Cardiac septum (tissue), 1 donor: ENCODE measurements at regions not wholly inside any gene's neighbourhood (a gene's known extent, or its start where the extent isn't known, plus 50 kb on each side); places are given as distances from the start of the nearest gene placed in this dataset.

Source experiments
- DNase-seq: peaks from one replicate; pipeline ENCODE4 v3.0.0-alpha.2; 2020; ENCODE audit warnings: low spot score
- intact Hi-C: fragments of 100-400 bp; cut with DNase I; formaldehyde crosslinking; loops from one replicate; pipeline ENCODE4 v1.14.0; 2022
- donor health status: DM: no; HTN: no; CAD: no.

- intact Hi-C loops: no loop called here
Observed at GRCh38 chr19:31976775-31977536, 368.5 kb upstream of the ZNF507 start.

DNA sequence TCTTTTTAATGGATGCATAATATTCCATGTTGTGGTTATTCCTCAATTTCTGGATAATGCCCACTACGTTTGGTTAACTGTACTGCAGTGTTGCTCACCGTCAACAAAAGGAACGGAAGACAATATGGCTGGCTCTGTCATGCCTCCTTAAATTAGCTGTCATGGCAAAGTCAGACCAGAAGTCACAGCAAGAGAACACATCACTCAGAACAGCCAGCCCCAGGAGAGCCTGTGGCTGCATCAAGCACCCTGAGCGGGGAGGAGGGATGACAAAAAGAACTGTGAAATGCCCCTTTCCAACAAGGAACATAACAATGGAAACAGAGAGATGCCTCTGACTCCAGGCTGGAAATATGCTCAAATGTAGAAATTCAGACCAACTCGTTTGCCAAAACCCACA is 366.0 kb upstream of the ZNF507 start:
- intact Hi-C loops: no loop called here

More at GRCh38 chr19:31976775-31977536, 368.5 kb upstream of the ZNF507 start:
- no peak for DNase-seq

GRCh38 chr19:31979949-31980670 is 365.3 kb upstream of the ZNF507 start:
- no peak for DNase-seq
- intact Hi-C loops: no loop called here

More for the DNA sequence above, 366.0 kb upstream of the ZNF507 start:
- peak; percentile 27 for DNase-seq

DNA sequence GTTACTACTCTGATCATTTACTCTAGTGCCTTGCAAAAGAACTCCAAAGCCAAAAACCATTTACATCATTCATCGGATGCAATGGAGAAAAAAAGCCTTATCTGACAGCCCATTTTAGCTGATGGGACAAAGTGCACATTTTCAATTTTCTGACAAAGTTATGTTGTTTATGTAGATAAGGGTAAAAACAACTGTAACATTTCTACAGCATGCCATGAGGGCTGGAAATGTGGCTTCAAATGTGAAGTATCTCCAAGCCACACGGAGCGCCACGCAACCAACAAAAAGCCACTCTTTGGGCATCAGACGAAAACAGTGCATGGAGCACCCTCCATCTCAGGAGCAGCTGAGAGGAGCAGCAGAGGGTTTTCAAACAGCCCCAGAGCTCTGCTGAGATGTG is 364.6 kb upstream of the ZNF507 start:
- intact Hi-C loops: no loop called here
- DNase-seq: no peak

- intact Hi-C loops: no loop called here
- DNase-seq: no peak
Observed at GRCh38 chr19:31981545-31981944, 363.9 kb upstream of the ZNF507 start.

GRCh38 chr19:31983647-31984046 is 361.8 kb upstream of the ZNF507 start:
- intact Hi-C loops: no loop called here

DNA sequence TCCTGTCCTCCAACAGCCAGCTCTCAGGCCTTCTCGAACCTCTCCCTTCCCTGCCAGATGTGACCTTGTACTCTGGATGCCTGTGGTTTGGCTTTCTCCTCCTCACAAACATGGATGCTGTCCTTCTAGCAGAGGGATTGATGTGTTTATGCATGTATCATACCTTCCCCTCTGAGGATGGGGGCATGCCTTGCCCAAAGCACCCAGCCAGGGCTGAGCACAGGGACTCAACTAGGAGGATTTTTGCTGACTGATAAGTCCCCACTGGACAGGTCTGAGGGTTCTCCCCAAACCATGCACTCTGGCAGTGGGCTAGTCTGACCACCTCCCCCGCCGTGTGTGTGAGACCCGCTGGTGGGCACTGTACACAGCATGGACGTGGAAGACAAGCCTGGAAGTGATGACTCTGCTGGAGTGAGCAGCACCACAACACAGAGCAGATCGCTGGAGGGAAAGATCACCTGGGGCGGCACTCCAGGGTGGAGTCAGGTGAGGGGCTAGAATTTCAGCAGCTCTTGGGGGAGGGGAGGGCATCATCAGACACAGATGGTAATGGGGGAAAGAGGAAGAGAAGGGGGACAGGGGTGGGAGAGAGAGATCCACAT is 360.3 kb upstream of the ZNF507 start:
- intact Hi-C loops: no loop called here
- no peak for DNase-seq

More at GRCh38 chr19:31983647-31984046, 361.8 kb upstream of the ZNF507 start:
- no peak for DNase-seq

DNA sequence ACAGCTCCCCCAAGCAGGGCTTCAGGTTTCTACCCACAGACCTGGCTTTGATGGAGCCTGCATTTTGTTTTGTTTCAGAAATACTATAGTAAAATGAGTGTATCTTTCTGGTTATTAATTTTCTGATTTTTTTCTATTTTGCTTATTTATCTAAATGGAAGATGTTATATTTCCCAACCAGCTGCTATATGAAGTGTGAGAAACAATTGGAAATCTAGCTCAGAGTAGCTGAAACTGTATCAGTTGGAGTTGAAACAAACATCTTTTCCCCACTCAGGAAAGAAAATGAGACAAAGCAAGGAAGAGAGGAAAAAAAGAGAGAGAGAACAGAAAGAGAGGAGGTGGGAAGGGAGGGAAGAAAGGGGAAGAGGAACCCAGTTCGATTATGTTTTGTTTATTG is 358.5 kb upstream of the ZNF507 start:
- no peak for DNase-seq
- intact Hi-C loops: no loop called here

DNA sequence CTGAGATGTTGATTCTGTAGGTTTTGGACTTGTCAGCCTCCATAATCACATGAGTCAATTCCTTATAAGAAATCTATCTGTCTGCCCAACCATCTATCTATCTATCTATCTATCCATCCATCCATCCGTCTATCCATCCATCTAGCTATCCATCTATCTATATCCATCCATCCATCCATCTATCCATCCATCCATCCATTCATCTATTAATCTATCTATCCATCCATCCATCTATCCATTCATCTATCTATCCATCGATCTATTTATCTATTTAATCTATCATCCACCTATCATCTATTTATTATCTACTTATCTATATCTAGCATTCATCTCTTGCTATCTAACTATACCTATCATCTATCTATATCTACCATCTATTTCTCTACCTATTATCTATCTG is 357.2 kb upstream of the ZNF507 start:
- intact Hi-C loops: no loop called here
- no peak for DNase-seq

DNA sequence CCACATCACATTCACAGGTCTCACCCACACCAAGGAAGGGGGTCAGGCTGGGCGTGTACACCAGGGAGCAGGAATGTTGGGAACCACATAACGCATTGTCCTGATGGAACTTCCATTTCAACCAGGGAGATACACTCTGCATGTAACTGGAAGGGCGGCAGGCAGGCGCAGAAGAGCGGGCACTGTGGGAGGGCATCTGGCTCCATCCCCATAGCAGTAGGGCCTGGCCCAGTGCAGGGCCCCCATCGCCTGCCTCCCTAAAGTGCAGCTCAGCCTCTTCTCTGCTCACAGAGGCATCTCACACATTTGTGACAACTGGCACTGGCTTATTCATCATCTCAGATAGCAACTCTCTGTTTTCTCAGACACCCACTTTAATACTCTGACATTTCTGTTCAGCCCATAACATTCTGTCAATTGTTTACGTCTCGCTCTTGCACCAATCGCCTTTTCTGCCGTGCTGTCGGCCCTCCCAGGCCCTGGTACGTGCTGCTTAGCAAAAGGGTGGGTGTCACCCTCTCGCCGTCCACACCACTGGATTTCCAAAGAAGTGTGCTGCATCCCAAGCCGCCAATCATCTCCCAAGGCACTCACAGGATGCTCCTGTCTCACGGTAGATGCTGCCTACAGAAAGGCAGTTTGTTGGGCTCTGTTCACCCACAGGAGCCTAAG is 353.3 kb upstream of the ZNF507 start:
- no peak for DNase-seq
- intact Hi-C loops: no loop called here

- intact Hi-C loops: no loop called here
- DNase-seq: no peak
Observed at GRCh38 chr19:31992750-31993149, 352.7 kb upstream of the ZNF507 start.

DNA sequence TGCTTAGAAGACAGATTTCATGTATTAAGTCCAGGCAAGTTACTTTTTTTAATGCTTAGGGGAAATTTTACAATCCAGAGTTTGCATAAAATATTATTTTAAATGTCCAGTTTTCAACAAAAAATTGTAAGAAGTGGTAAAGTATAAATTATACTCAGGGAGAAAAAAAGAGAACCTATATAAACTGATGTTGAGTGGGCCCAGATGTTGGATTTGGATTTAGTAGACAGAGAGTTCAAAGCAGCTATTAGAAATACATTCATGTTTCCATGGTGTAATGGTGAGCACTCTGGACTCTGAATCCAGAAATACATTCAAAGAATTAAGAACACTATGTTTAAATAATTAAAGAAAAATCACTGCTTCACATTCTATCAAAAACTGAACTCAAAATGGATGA is 349.9 kb upstream of the ZNF507 start:
- DNase-seq: no peak
- intact Hi-C loops: no loop called here

GRCh38 chr19:32010071-32010470 is 335.3 kb upstream of the ZNF507 start:
- intact Hi-C loops: no loop called here
- no peak for DNase-seq

DNA sequence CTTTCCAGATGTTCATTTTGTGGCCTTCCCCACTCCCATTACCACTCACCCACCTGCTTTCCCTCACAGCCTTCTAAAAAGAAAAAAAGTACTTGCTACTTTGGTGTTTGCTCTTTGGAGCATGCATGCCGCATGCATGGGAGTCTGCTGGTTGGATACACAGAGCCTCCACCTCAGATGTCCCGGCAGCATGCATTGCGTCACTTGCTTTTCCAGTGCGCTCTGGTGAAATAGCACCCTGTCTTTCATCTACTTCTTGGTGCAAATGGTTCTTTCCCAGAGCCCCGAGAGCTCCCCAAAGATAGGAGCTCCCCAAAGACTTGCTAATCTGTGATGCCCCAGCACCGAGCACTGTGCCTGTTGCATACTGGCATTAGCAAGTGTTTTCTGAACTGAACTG is 333.2 kb upstream of the ZNF507 start:
- DNase-seq: no peak
- intact Hi-C loops: no loop called here

DNA sequence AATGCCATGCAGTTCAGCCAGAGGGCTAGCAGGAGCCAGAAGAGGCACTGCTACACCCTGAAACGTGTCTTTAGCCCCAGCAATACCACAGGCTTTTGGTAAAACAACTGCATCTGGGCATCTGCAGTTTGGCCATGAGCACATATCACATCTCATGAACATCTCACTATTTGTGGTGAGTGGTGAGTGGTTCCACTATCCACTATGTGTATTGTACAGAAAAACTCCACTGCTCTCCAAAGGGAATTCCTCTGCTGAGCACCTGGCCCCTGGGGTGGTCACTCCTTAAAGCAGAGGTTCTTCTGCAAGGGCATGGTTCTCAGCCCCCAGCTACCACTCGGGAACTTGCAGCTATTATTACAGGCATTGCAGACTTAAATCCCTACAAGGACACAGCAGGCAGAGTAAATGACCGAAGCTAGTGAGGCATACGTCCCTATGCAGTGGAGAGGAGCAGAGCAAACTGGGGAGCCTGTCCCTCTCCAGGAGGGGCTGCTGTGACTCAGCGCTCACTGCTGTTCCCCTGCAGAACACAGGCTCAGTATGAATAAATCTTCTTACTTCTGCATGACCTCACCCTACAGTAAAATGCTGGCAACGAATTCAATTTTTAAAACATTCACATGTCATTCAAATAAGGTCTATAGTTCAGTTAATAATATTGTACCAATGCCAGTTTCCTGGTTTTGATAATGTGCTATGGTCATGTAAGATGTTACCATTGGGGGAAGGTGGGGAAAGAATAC is 332.4 kb upstream of the ZNF507 start:
- intact Hi-C loops: no loop called here
- no peak for DNase-seq

- intact Hi-C loops: no loop called here
- no peak for DNase-seq
Observed at GRCh38 chr19:32017176-32017953, 328.0 kb upstream of the ZNF507 start.

DNA sequence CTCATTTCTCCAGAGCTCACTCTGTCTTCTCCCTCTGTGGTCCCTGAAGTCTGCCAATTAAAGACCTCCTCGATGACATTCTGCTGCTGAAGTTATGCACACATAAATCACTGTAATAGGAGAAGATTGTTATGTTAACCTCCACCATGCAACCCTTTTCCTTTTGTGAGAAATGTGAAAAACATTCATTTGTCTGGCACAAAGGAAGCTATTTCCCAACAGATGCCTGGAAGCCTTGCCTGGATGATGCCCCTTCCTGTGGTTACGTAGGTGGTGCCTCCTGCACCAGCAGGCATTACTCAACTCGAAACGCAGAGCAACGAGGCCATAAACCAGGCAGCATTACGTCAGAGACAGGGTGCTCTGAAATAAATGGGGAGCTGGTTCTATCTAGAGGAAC is 327.4 kb upstream of the ZNF507 start:
- intact Hi-C loops: no loop called here
- DNase-seq: no peak

GRCh38 chr19:32020538-32020937 is 324.9 kb upstream of the ZNF507 start:
- DNase-seq: no peak
- intact Hi-C loops: no loop called here
